Spleen (tissue), 11 donors: ENCODE measurements at regions not wholly inside any gene's neighbourhood (a gene's known extent, or its start where the extent isn't known, plus 50 kb on each side); places are given as distances from the start of the nearest gene placed in this dataset.
"Not testable (repeated sequence)": the region's sequence is repeated elsewhere in the genome, so short reads cannot be mapped to it uniquely, and the experiment has no call there.

Source experiments
- DNase-seq: peaks from one replicate; pipeline ENCODE4 v3.0.0-alpha.2; 2020
- H3K27ac ChIP-seq, 8 donors: fragments of 200-600 bp; sonication (generic) in 7 of 8; 1 replicate in 4 of 8; 2 replicates in 4 of 8; pipeline versions ENCODE4 v1.5.0 to v1.8.0; 2016 to 2021; ENCODE audit warnings: inconsistent platforms in 4 of 8, mild to moderate bottlenecking in 4 of 8, moderate library complexity in 1 of 8
- H3K27me3 ChIP-seq, 7 donors: fragments of 200-600 bp; sonication (generic) in 6 of 7; replicated peaks in 1 of 7; 1 replicate in 4 of 7; 2 replicates in 3 of 7; pipeline versions ENCODE4 v1.5.0 to v1.8.0; 2016 to 2021; ENCODE audit warnings: inconsistent platforms in 3 of 7, mild to moderate bottlenecking in 1 of 7
- H3K36me3 ChIP-seq, 6 donors: fragments of 200-600 bp; sonication (generic) in 5 of 6; 1 replicate in 4 of 6; 2 replicates in 2 of 6; pipeline versions ENCODE4 v1.5.0 to v1.8.0; 2016 to 2021; ENCODE audit warnings: inconsistent platforms in 2 of 6
- H3K4me1 ChIP-seq, 6 donors: fragments of 200-600 bp; sonication (generic) in 5 of 6; 1 replicate in 3 of 6; 2 replicates in 3 of 6; pipeline versions ENCODE4 v1.5.0 to v1.8.0; 2016 to 2021; ENCODE audit warnings: inconsistent platforms in 3 of 6
- H3K4me3 ChIP-seq, 8 donors: fragments of 200-600 bp; sonication (generic) in 7 of 8; 1 replicate in 4 of 8; 2 replicates in 4 of 8; pipeline versions ENCODE4 v1.5.0 to v1.8.0; 2016 to 2021; ENCODE audit warnings: inconsistent platforms in 4 of 8, mild to moderate bottlenecking in 4 of 8, moderate library complexity in 2 of 8
- H3K9me3 ChIP-seq, 8 donors: fragments of 200-600 bp; sonication (generic) in 7 of 8; 1 replicate in 4 of 8; 2 replicates in 4 of 8; pipeline versions ENCODE4 v1.5.0 to v1.8.0; 2016 to 2021; ENCODE audit warnings: inconsistent platforms in 4 of 8
- POLR2A ChIP-seq, 3 donors: fragments of 450-650 bp; IDR thresholded peaks; one replicate each; pipeline ENCODE4 v1.5.1; 2017; ENCODE audit warnings: antibody characterized with exemption in 3 of 3, mild to moderate bottlenecking in 1 of 3
- POLR2AphosphoS5 ChIP-seq, 3 donors: sonication (generic); formaldehyde crosslinking; IDR thresholded peaks; one replicate each; pipeline ENCODE4 v1.5.1; 2017; ENCODE audit warnings: antibody characterized with exemption in 3 of 3
- WGBS, 5 donors: extraction: QIAGEN DNeasy Blood & Tissue Kit in 3 of 5; methylation state at CpG; one replicate each; pipeline versions ENCODE4 v1.1.5 to v1.1.7; 2013 to 2018; 5-methylcytosine and 5-hydroxymethylcytosine counted together
- intact Hi-C: fragments of 100-400 bp; cut with DNase I; formaldehyde crosslinking; loops from one replicate; pipeline ENCODE4 v1.15.0; 2023; ENCODE audit warnings: low total_unique reads
- TF ChIP-seq, protein P1 (sequence below), 11 experiments: fragments of 200-600 bp in 7 of 11; fragments of 450-650 bp in 4 of 11; sonication (generic) in 4 of 11; IDR thresholded peaks in 8 of 11; conservative IDR thresholded peaks in 3 of 11; 1 replicate in 7 of 11; 2 replicates in 4 of 11; pipeline versions ENCODE4 v1.4.0 to v1.8.0; 2016 to 2021; ENCODE audit warnings: antibody characterized with exemption in 11 of 11, inconsistent platforms in 4 of 11, mild to moderate bottlenecking in 1 of 11
- donor health status: healthy with polysubstance abuse.
- donor health status: DM: no; HTN: no; CAD: no; lungs with moderate emphysema.
- donor health status: DM: no; HTN: no; CAD: no.
- donor health status: Bipolar disorder and iron deficiency.
- donor health status: healthy.
- donor health status: DM: no; HTN: no; CAD: no.
- donor health status: DM: yes; HTN: yes; CAD: no.

DNA sequence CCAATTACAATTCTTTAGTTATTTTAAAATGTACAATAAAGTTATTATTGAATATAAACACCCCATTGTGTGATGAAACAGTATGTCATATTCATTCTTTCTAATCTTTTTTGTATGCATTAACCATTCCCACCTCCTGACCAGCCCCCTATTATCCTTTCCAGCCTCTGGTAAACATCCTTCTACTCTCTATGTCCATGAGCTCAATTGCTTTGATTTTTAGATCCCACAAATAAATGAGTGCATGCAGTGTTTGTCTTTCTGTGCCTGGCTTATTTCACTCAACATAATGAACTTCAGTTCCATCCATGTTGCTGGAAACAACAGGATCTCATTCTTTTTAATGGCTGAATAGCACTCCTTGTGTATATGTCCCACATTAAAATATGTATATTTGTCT is 1858.9 kb upstream of the C9orf72 start:
- Histone ChIP-seq H3K4me1 (no peaks in the 10 kb centered on the region), H3K36me3 (no peaks in the 10 kb centered on the region), H3K4me3 (no peak overlapping the region), H3K27ac (no peak overlapping the region), H3K27me3 (no peaks in the 10 kb centered on the region), H3K9me3 (peaks cover 0 to 28% (median 8%) of the 10 kb centered on the region in 8 donors)
- no peak for DNase-seq
- intact Hi-C loops, result no loop called here
- TF ChIP-seq, protein P1, sequence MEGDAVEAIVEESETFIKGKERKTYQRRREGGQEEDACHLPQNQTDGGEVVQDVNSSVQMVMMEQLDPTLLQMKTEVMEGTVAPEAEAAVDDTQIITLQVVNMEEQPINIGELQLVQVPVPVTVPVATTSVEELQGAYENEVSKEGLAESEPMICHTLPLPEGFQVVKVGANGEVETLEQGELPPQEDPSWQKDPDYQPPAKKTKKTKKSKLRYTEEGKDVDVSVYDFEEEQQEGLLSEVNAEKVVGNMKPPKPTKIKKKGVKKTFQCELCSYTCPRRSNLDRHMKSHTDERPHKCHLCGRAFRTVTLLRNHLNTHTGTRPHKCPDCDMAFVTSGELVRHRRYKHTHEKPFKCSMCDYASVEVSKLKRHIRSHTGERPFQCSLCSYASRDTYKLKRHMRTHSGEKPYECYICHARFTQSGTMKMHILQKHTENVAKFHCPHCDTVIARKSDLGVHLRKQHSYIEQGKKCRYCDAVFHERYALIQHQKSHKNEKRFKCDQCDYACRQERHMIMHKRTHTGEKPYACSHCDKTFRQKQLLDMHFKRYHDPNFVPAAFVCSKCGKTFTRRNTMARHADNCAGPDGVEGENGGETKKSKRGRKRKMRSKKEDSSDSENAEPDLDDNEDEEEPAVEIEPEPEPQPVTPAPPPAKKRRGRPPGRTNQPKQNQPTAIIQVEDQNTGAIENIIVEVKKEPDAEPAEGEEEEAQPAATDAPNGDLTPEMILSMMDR (IDR thresholded peaks at IDR 0.05 in 8 of 11, conservative IDR thresholded peaks at IDR 0.05 in 3 of 11), result no peak
- no peak for TF ChIP-seq POLR2A (IDR thresholded peaks at IDR 0.05)
- no peak for TF ChIP-seq POLR2AphosphoS5 (IDR thresholded peaks at IDR 0.05)

DNA sequence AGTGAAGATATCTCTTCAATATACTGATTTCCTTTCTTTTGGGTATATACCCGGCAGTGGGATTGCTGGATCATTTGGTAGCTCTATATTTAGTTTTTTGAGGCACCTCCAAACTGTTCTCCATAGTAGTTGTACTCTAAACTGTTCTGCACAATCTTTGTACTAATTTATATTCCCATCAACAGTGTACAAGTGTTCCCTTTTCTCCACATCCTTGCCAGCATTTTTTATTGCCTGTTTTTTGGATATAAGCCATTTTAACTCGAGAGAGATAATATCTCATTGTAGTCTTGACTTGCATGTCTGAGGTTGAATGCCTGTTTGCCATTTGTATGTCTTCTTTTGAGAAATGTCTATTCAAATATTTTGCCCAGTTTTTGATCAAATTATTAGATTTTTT is 1859.4 kb upstream of the C9orf72 start:
- 47 to 60% (median 49%) methylated on average over 2 of the region's 2 CpGs for WGBS, 5 donors
- H3K36me3 ChIP-seq, DNase-seq, H3K27ac ChIP-seq, H3K4me3 ChIP-seq, H3K27me3 ChIP-seq, H3K4me1 ChIP-seq, intact Hi-C loops: not testable (repeated sequence)
- peaks cover 0 to 28% (median 8%) of the 10 kb centered on the region in 8 donors for H3K9me3 ChIP-seq

DNA sequence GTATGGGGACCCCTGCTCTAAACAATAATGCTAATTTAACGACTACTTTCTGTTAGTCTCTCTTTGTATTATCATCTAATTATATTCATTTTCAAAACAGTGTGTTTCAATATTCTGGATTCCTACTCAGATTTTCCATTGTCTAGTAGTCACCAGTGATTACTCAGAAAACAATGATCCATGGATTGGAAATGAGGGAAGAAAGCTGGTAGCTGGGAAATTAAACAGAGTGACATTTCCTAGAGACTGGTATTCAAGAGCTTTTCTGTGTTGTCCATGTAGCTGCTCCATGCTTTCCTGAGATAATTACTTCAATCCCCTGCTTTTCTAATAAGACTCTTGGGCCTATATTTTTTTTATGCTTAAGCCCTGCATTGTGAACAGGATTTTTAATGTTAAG is 1862.1 kb upstream of the C9orf72 start:
- H3K4me3 ChIP-seq, result no peak overlapping the region
- no peak for TF ChIP-seq POLR2A (IDR thresholded peaks at IDR 0.05)
- TF ChIP-seq POLR2AphosphoS5 (IDR thresholded peaks at IDR 0.05), result no peak
- TF ChIP-seq, protein P1 (IDR thresholded peaks at IDR 0.05 in 8 of 11, conservative IDR thresholded peaks at IDR 0.05 in 3 of 11), result no peak
- DNase-seq, result no peak
- WGBS, 5 donors, result 57 to 82% (median 69%) methylated on average over 1 of the region's 1 CpG
- intact Hi-C loops, result no loop called here
- H3K36me3 ChIP-seq, result no peaks in the 10 kb centered on the region
- H3K9me3 ChIP-seq, result peaks cover 0 to 11% (median 0%) of the 10 kb centered on the region in 8 donors
- H3K4me1 ChIP-seq, result no peaks in the 10 kb centered on the region
- no peaks in the 10 kb centered on the region for H3K27me3 ChIP-seq
- no peak overlapping the region for H3K27ac ChIP-seq

DNA sequence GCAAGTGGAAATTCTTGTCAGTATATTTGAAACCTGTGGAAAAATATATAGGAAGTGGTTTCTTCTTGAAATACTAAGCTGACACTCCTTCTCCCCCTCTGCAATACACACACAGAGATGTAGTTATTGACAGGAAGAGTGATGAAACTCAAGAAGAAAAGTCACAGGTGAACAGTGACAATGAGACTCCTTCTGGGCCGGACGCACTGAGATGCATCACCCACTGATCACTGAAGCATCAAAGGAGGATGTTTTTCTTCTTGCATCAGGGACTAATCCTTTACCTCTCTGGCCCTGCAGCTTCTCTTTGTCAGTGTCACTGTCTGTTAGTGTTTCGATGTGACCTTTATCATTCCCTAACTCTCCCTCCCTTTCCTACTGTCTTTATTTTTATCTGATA is 1864.2 kb upstream of the C9orf72 start:
- 64 to 85% (median 73%) methylated on average over 3 of the region's 3 CpGs for WGBS, 5 donors
- H3K9me3 ChIP-seq, result peaks cover 0 to 10% (median 0%) of the 10 kb centered on the region in 8 donors
- no peak overlapping the region for H3K4me3 ChIP-seq
- no peak for DNase-seq
- no peak overlapping the region for H3K27ac ChIP-seq
- H3K4me1 ChIP-seq, result no peaks in the 10 kb centered on the region
- TF ChIP-seq POLR2A (IDR thresholded peaks at IDR 0.05) (no peak), POLR2AphosphoS5 (IDR thresholded peaks at IDR 0.05) (no peak)
- TF ChIP-seq, protein P1 (IDR thresholded peaks at IDR 0.05 in 8 of 11, conservative IDR thresholded peaks at IDR 0.05 in 3 of 11), result no peak
- no peaks in the 10 kb centered on the region for H3K36me3 ChIP-seq
- no peaks in the 10 kb centered on the region for H3K27me3 ChIP-seq
- intact Hi-C loops, result no loop called here

DNA sequence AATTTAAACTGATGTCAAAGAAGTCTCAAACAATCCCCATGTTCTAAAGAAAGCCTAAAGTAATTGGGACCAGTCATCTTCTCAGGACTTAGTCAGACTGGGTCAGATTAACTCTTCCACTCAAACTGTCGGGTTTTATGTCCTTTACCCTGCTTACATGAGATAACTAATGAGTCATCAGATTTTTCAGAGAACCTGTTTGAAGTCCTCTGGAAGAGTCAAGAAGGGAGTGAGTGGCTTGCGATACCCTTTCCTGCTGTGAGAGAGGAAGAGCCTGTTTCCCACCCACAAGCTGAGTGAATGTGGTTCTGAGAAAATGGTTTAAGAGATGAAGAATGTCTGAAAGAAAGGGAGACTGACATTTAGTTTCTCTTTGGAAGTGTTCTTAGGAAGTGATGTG is 1866.7 kb upstream of the C9orf72 start:
- TF ChIP-seq, protein P1 (IDR thresholded peaks at IDR 0.05 in 8 of 11, conservative IDR thresholded peaks at IDR 0.05 in 3 of 11), result no peak
- TF ChIP-seq POLR2A (IDR thresholded peaks at IDR 0.05) (no peak), POLR2AphosphoS5 (IDR thresholded peaks at IDR 0.05) (no peak)
- Histone ChIP-seq H3K4me3 (no peak overlapping the region), H3K9me3 (no peaks in the 10 kb centered on the region), H3K27me3 (no peaks in the 10 kb centered on the region), H3K36me3 (no peaks in the 10 kb centered on the region), H3K27ac (no peak overlapping the region), H3K4me1 (no peaks in the 10 kb centered on the region)
- 41 to 87% (median 56%) methylated on average over 2 of the region's 2 CpGs for WGBS, 5 donors
- no peak for DNase-seq
- intact Hi-C loops, result no loop called here
